CD4-positive, alpha-beta memory T cell (primary cell): ENCODE measurements at regions not wholly inside any gene's neighbourhood (a gene's known extent, or its start where the extent isn't known, plus 50 kb on each side); places are given as distances from the start of the nearest gene placed in this dataset.
"Not testable (repeated sequence)": the region's sequence is repeated elsewhere in the genome, so short reads cannot be mapped to it uniquely, and the experiment has no call there.

Experiments used
- CTCF ChIA-PET: fragments of 350-600 bp; sonication (Branson Sonifier 250); formaldehyde crosslinking; loops from one replicate; lab custom pipeline; 2021; ENCODE audit warnings: inconsistent platforms; ENCODE audit not compliant: partially characterized antibody; lab: Charles Lee
- POLR2A ChIA-PET: fragments of 350-600 bp; sonication (Branson Sonifier 250); formaldehyde crosslinking; loops from one replicate; lab custom pipeline; 2021; ENCODE audit not compliant: partially characterized antibody; lab: Charles Lee
- DNase-seq, 5 donors: peaks; one replicate each; pipeline versions ENCODE4 v3.0.0 to v3.0.0-alpha.2; 2020 to 2022; ENCODE audit warnings: mixed read lengths in 1 of 5
- H3K27ac ChIP-seq: one replicate; pipeline ENCODE4 v1.7.0; 2013; ENCODE audit warnings: low read depth, low read length
- H3K27me3 ChIP-seq: 2 replicates; pipeline ENCODE4 v1.7.0; 2013; ENCODE audit warnings: mild to moderate bottlenecking, low read length, moderate library complexity; ENCODE audit not compliant: insufficient read depth
- H3K36me3 ChIP-seq: 2 replicates; pipeline ENCODE4 v1.7.0; 2013; ENCODE audit warnings: mild to moderate bottlenecking, low read length, moderate library complexity; ENCODE audit not compliant: insufficient read depth
- H3K4me1 ChIP-seq: 2 replicates; pipeline ENCODE4 v1.7.0; 2013; ENCODE audit warnings: mild to moderate bottlenecking, low read length, moderate library complexity; ENCODE audit not compliant: insufficient read depth
- H3K4me3 ChIP-seq, 2 donors: one replicate each; pipeline ENCODE4 v1.7.0; 2013; ENCODE audit warnings: low read length in 2 of 2, mild to moderate bottlenecking in 1 of 2
- H3K9me3 ChIP-seq, 2 donors: one replicate each; pipeline ENCODE4 v1.7.0; 2013; ENCODE audit warnings: low read length in 2 of 2, control low read depth in 1 of 2; ENCODE audit not compliant: control insufficient read depth in 1 of 2
- H3K27ac Mint-ChIP-seq, 7 donors: one replicate each; pipeline ENCODE4 v1.8.0; 2020 to 2021; ENCODE audit warnings: mixed read lengths in 7 of 7, mild to moderate bottlenecking in 6 of 7, inconsistent platforms in 3 of 7, moderate library complexity in 3 of 7
- H3K27me3 Mint-ChIP-seq, 2 donors: one replicate each; pipeline ENCODE4 v1.8.0; 2020 to 2021; ENCODE audit warnings: mixed read lengths in 2 of 2
- H3K36me3 Mint-ChIP-seq, 2 donors: one replicate each; pipeline ENCODE4 v1.8.0; 2020 to 2021; ENCODE audit warnings: mixed read lengths in 2 of 2, inconsistent platforms in 1 of 2, mild to moderate bottlenecking in 1 of 2
- H3K4me1 Mint-ChIP-seq, 4 donors: one replicate each; pipeline ENCODE4 v1.8.0; 2020 to 2021; ENCODE audit warnings: mixed read lengths in 4 of 4, mild to moderate bottlenecking in 1 of 4
- H3K4me3 Mint-ChIP-seq, 8 donors: one replicate each; pipeline ENCODE4 v1.8.0; 2020 to 2021; ENCODE audit warnings: mixed read lengths in 8 of 8, mild to moderate bottlenecking in 7 of 8, moderate library complexity in 6 of 8, inconsistent platforms in 3 of 8
- H3K9me3 Mint-ChIP-seq, 8 donors: one replicate each; pipeline ENCODE4 v1.8.0; 2020 to 2021; ENCODE audit warnings: mixed read lengths in 8 of 8, mild to moderate bottlenecking in 5 of 8, inconsistent platforms in 3 of 8, moderate library complexity in 1 of 8
- intact Hi-C: fragments of 100-400 bp; cut with micrococcal nuclease; formaldehyde crosslinking; loops from one replicate; pipeline ENCODE4 v1.15.1; 2023

DNA sequence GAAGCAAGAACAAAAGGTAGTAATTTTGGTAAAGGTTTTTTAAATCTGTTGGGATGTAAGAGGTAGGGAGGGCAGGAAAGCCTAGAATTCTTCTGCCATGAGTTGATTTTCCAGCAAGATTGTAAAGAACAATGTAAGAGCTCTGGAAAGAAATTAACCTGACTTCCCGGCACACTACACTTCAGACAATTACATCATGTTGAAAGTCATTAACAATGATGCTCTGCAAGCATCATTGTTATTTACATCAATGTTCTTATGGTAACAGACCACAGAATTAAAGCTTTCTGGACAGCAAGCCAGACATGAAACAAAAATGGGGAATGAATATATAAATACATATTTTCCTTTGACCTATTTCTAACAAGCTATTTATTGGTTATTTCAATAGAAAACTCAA, 342.2 kb downstream of the CEP170 start:
- CTCF ChIA-PET, H3K27ac Mint-ChIP-seq, H3K4me3 Mint-ChIP-seq, H3K36me3 ChIP-seq, H3K4me1 ChIP-seq, H3K9me3 ChIP-seq, H3K27ac ChIP-seq, POLR2A ChIA-PET, H3K36me3 Mint-ChIP-seq, H3K27me3 ChIP-seq, H3K27me3 Mint-ChIP-seq, H3K4me3 ChIP-seq, H3K9me3 Mint-ChIP-seq, DNase-seq, intact Hi-C loops, H3K4me1 Mint-ChIP-seq: not testable (repeated sequence)

GRCh38 chr1:242900558-242900957, 354.5 kb downstream of the CEP170 start:
- H3K27ac ChIP-seq, H3K4me3 ChIP-seq, H3K4me3 Mint-ChIP-seq, H3K9me3 ChIP-seq, H3K36me3 Mint-ChIP-seq, H3K4me1 ChIP-seq, CTCF ChIA-PET, H3K27ac Mint-ChIP-seq, H3K4me1 Mint-ChIP-seq, H3K27me3 Mint-ChIP-seq, intact Hi-C loops, POLR2A ChIA-PET, H3K27me3 ChIP-seq, H3K36me3 ChIP-seq, DNase-seq: not testable (repeated sequence)
- H3K9me3 Mint-ChIP-seq, result peaks cover 0 to 14% (median 4%) of the 10 kb centered on the region in 8 donors

DNA sequence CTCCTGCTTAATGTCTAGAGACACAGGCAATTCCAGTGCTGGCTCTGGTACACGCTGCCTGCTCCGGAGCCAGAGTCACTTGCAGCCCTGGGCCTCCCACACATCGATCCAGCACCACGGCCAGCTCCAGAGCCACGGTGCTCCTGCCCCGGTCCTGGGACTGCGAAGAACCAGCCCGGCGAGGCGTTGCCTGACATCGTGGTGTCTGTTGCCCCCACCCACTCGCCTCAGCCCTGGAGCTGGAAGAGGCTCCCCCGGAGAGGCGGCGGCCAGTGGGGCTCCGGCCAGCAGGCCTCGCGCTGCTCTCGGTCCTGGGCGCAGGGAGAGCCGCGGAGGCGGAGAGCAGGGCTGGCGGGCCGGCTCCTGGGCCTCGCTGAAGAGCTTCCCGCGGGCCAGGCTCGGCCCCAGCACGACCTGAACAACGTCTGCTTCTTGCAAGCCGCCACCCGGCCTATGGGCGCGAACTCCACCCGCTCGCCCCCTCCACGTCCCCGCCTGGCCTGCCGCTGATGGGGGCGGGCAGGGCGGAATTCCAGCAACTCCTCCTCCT, 364.8 kb downstream of the CEP170 start:
- H3K4me1 Mint-ChIP-seq, result no peaks in the 10 kb centered on the region
- intact Hi-C loops, result no loop called here
- DNase-seq, result no peak
- Histone ChIP-seq H3K27ac (no peak overlapping the region), H3K4me1 (no peaks in the 10 kb centered on the region), H3K36me3 (no peaks in the 10 kb centered on the region), H3K27me3 (no peaks in the 10 kb centered on the region), H3K9me3 (no peaks in the 10 kb centered on the region), H3K4me3 (no peak overlapping the region)
- CTCF ChIA-PET, result no interaction called here
- H3K27ac Mint-ChIP-seq, result no peak overlapping the region
- H3K36me3 Mint-ChIP-seq, result peaks cover 0 to 2% of the 10 kb centered on the region in 2 donors
- H3K27me3 Mint-ChIP-seq, result peaks cover 8 to 9% of the 10 kb centered on the region in 2 donors
- POLR2A ChIA-PET, result no interaction called here
- H3K9me3 Mint-ChIP-seq, result peaks cover 0 to 4% (median 0%) of the 10 kb centered on the region in 8 donors
- peak overlapping the region in 1 of 8 donors; percentile 45 for H3K4me3 Mint-ChIP-seq

DNA sequence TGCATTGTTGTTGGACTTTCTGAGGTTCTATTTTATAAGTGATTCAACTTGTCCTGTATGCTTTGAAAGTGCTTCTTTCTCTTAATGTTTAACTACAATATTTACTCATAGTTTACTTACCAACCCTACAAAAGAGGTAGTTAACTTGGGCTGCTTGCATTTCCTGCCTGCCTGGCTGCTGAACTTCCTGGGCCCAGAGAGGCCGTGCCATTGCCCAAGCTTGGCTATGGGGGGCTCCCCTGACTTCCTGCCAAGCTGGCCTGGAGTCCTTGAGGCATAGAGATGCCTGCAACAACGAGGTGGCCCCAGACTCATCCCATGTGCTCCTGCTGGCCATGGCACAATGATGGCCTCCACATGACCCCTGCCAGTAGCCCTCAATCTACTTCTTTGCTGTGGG, 361.6 kb upstream of the PLD5 start:
- Histone ChIP-seq H3K27ac (no peak overlapping the region), H3K4me1 (no peaks in the 10 kb centered on the region), H3K4me3 (no peak overlapping the region), H3K36me3 (no peaks in the 10 kb centered on the region), H3K27me3 (no peaks in the 10 kb centered on the region), H3K9me3 (no peaks in the 10 kb centered on the region)
- ChIA-PET CTCF (no interaction called here), POLR2A (no interaction called here)
- Mint-ChIP-seq H3K4me1 (no peaks in the 10 kb centered on the region), H3K9me3 (peaks cover 0 to 3% (median 0%) of the 10 kb centered on the region in 8 donors), H3K36me3 (peaks cover 0 to 2% of the 10 kb centered on the region in 2 donors), H3K4me3 (no peak overlapping the region), H3K27me3 (peaks cover 6 to 7% of the 10 kb centered on the region in 2 donors), H3K27ac (no peak overlapping the region)
- no peak for DNase-seq
- intact Hi-C loops, result no loop called here

DNA sequence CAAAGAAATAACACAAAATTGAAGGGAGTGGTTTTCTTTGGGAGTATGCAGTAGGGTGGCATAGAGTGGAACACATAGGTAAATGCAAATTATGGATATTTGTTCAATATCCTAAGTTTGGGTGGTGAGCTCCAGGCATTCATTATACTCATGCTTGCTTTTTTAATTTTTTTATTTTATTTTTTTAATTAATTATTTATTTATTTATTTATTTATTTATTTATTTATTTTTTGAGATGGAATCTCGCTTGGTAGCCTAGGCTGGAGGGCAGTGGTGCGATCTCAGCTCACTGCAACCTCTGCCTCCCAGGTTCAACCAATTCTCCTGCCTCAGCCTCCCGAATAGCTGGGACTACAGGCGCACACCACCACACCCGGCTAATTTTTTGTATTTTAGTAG, 355.5 kb upstream of the PLD5 start:
- H3K4me1 ChIP-seq, H3K36me3 Mint-ChIP-seq, intact Hi-C loops, CTCF ChIA-PET, POLR2A ChIA-PET, H3K27me3 ChIP-seq, DNase-seq, H3K4me3 Mint-ChIP-seq, H3K9me3 ChIP-seq, H3K9me3 Mint-ChIP-seq, H3K27me3 Mint-ChIP-seq, H3K4me1 Mint-ChIP-seq, H3K4me3 ChIP-seq, H3K36me3 ChIP-seq, H3K27ac Mint-ChIP-seq, H3K27ac ChIP-seq: not testable (repeated sequence)

- no peak overlapping the region for H3K4me3 ChIP-seq
- peaks cover 0 to 3% of the 10 kb centered on the region in 2 donors for H3K27me3 Mint-ChIP-seq
- peaks cover 0 to 3% (median 0%) of the 10 kb centered on the region in 8 donors for H3K9me3 Mint-ChIP-seq
- no peaks in the 10 kb centered on the region for H3K4me1 ChIP-seq
- ChIA-PET POLR2A (no interaction called here), CTCF (no interaction called here)
- H3K27me3 ChIP-seq, result no peaks in the 10 kb centered on the region
- H3K27ac ChIP-seq, result no peak overlapping the region
- intact Hi-C loops, result no loop called here
- no peaks in the 10 kb centered on the region for H3K36me3 ChIP-seq
- H3K9me3 ChIP-seq, result no peaks in the 10 kb centered on the region
- H3K4me3 Mint-ChIP-seq, result no peak overlapping the region
- H3K27ac Mint-ChIP-seq, result no peak overlapping the region
- no peak for DNase-seq
- no peaks in the 10 kb centered on the region for H3K4me1 Mint-ChIP-seq
- H3K36me3 Mint-ChIP-seq, result no peaks in the 10 kb centered on the region
Observed at GRCh38 chr1:242877743-242878142, 353.2 kb upstream of the PLD5 start.

DNA sequence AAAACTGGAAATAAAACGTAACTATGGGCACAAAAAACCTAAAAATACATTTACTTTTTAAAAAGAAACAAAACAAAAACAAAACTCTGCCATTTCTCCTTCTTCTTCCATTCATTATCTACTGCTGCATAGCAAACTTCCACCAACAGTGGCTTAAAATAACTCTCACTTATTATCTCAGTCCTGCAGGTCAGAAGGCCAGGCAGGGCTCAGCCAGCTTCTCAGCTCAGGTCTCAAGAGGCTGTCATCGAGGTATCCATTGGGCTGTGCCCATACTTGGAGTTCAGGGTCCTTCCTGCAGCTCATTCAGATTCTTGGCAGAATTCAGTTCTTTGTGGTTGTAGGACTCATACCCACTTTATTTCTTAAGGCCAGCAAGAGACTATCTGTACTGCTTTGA, 352.7 kb upstream of the PLD5 start:
- Histone ChIP-seq H3K9me3 (no peaks in the 10 kb centered on the region), H3K27ac (no peak overlapping the region), H3K4me3 (no peak overlapping the region), H3K36me3 (no peaks in the 10 kb centered on the region), H3K27me3 (no peaks in the 10 kb centered on the region), H3K4me1 (no peaks in the 10 kb centered on the region)
- H3K4me1 Mint-ChIP-seq, result no peaks in the 10 kb centered on the region
- intact Hi-C loops, result no loop called here
- H3K9me3 Mint-ChIP-seq, result peaks cover 0 to 3% (median 0%) of the 10 kb centered on the region in 8 donors
- H3K27ac Mint-ChIP-seq, result no peak overlapping the region
- H3K27me3 Mint-ChIP-seq, result peaks cover 1 to 3% of the 10 kb centered on the region in 2 donors
- CTCF ChIA-PET, result no interaction called here
- H3K36me3 Mint-ChIP-seq, result no peaks in the 10 kb centered on the region
- DNase-seq, result no peak
- H3K4me3 Mint-ChIP-seq, result no peak overlapping the region
- POLR2A ChIA-PET, result no interaction called here

DNA sequence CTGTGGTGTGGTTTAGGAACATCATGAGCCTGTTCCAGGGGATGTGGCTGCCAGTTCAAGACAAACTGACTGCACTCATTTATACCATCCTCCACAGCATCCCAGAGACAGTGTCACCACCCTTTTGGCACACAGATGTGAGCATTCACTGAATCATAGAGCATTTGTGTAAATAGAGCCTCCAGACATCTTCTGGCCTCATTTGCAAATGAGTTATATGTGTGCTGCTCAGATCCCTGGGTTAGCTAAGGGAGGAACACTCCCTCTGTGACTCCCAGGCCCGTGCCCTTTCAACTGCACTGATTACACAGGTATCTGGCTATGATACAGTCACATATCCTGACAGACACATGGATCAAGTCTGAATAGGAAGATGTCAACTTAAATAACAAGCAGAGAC, 351.5 kb upstream of the PLD5 start:
- no peak overlapping the region for H3K4me3 ChIP-seq
- Mint-ChIP-seq H3K27ac (no peak overlapping the region), H3K27me3 (peaks cover 1 to 3% of the 10 kb centered on the region in 2 donors), H3K36me3 (no peaks in the 10 kb centered on the region), H3K4me3 (no peak overlapping the region), H3K9me3 (peaks cover 0 to 3% (median 0%) of the 10 kb centered on the region in 8 donors), H3K4me1 (no peaks in the 10 kb centered on the region)
- H3K9me3 ChIP-seq, result no peaks in the 10 kb centered on the region
- POLR2A ChIA-PET, result no interaction called here
- H3K36me3 ChIP-seq, result no peaks in the 10 kb centered on the region
- H3K4me1 ChIP-seq, result no peaks in the 10 kb centered on the region
- CTCF ChIA-PET, result no interaction called here
- no peak for DNase-seq
- intact Hi-C loops, result no loop called here
- H3K27me3 ChIP-seq, result no peaks in the 10 kb centered on the region
- H3K27ac ChIP-seq, result no peak overlapping the region
